ENCODE measurements at regions not wholly inside any gene's neighbourhood (a gene's known extent, or its start where the extent isn't known, plus 50 kb on each side); places are given as distances from the start of the nearest gene placed in this dataset.

DNA sequence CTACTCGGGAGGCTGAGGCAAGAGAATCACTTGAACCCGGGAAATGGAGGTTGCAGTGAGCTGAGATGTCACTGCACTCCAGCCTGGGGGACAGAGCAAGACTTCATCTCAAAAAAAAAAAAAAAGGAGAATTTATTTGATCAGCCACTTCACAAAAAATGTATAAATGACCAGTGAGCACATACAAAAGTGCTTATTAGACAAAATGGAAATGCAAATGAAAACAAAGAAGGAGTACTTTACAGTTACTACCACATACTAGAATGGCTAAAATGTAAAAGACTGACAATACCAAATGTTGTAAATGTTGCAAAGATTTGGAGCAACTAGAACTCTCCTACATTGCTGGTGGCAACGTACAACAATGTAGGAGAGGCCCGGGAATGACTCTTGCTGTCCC, 241.8 kb upstream of the SOX9 start (continued):
- TF ChIP-seq BCL11A (IDR thresholded peaks at IDR 0.05; ENCODE audit: low read depth in 2 of 2, low read length in 2 of 2) = no peak

DNA sequence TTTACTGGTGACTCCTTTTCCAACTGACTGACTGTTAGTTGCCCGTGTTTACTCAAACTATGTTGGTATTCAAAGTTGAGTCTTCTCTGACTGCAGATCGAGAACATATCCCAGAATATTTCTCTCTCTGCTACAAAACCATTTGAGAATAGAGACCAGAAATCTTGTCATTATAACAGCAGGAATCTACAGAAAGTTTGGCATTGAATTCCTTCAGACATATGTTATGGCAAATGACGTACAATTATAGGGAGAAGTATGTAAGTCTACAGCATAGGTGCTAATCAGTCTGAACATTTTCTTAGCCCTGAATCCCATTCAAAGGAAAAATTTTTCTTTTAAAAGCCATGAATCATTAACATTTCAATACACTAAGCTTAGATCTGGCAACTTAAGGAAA, 239.8 kb upstream of the SOX9 start:
- no peak for FAIRE-seq
- Histone ChIP-seq H3K79me1 (ENCODE audit: low read depth, low read length) (no peaks in the 10 kb centered on the region), H3K18ac (ENCODE audit: extremely low read depth, low read length) (no peak overlapping the region), H3K23ac (ENCODE audit: insufficient read length) (no peak overlapping the region), H3K27ac (ENCODE audit: low read depth, low read length) (no peak overlapping the region), H3K4me3 (ENCODE audit: extremely low read depth in 1 of 4, insufficient read depth in 2 of 4, low read depth in 3 of 4, low read length in 4 of 4) (no peak overlapping the region), H4K91ac (replicated peaks; ENCODE audit: insufficient read length, low read length) (no peak overlapping the region), H2BK120ac (replicated peaks; ENCODE audit: low read depth, low read length) (no peak overlapping the region), H2BK15ac (ENCODE audit: low read length) (no peak overlapping the region), H3K9ac (replicated peaks in 1 of 4; ENCODE audit: extremely low read depth in 1 of 4, low read depth in 3 of 4, low read length in 3 of 4) (no peak overlapping the region), H3K56ac (replicated peaks; ENCODE audit: insufficient read length, low read depth, low read length) (no peak overlapping the region), H4K20me1 (replicated peaks in 1 of 2; ENCODE audit: control insufficient read depth in 1 of 2, insufficient read depth in 2 of 2, low read length in 2 of 2) (no peaks in the 10 kb centered on the region), H3K27me3 (replicated peaks in 1 of 4; ENCODE audit: control insufficient read depth in 3 of 4, extremely low read depth in 1 of 4, insufficient read depth in 3 of 4, low read length in 3 of 4) (no peaks in the 10 kb centered on the region), H3K79me2 (ENCODE audit: control insufficient read depth in 1 of 2, insufficient read depth in 2 of 2, low read length in 2 of 2) (no peaks in the 10 kb centered on the region), H2AK5ac (ENCODE audit: low read depth, low read length) (no peak overlapping the region), H2BK20ac (ENCODE audit: low read length) (no peak overlapping the region), H3K23me2 (ENCODE audit: low read depth, low read length) (no peaks in the 10 kb centered on the region), H2BK12ac (ENCODE audit: low read depth, low read length) (no peak overlapping the region), H3K4ac (replicated peaks; ENCODE audit: insufficient read length, low read depth, low read length) (no peak overlapping the region), H3K14ac (ENCODE audit: insufficient read length) (no peak overlapping the region), H3K4me1 (replicated peaks in 1 of 4; ENCODE audit: control insufficient read depth in 3 of 4, insufficient read depth in 4 of 4, low read length in 3 of 4) (no peaks in the 10 kb centered on the region), H4K5ac (ENCODE audit: insufficient read length, low read depth, low read length) (no peak overlapping the region), H3K9me3 (ENCODE audit: insufficient read depth in 2 of 2, low read depth in 1 of 2, low read length in 1 of 2) (no peaks in the 10 kb centered on the region), H3K4me2 (ENCODE audit: insufficient read depth in 1 of 2, low read depth in 2 of 2, low read length in 2 of 2) (no peak overlapping the region), H2AFZ (ENCODE audit: low read length) (no peak overlapping the region), H2BK5ac (ENCODE audit: low read depth, low read length) (no peak overlapping the region), H3K36me3 (ENCODE audit: control insufficient read depth in 2 of 4, insufficient read depth in 4 of 4, low read length in 3 of 4) (no peaks in the 10 kb centered on the region), H4K8ac (ENCODE audit: extremely low read depth, insufficient read depth, low read length) (no peak overlapping the region)
- CTCF ChIA-PET (ENCODE audit: partially characterized antibody) = no interaction called here
- POLR2A ChIA-PET (ENCODE audit: partially characterized antibody) = interaction anchor here (0.5 kb wide), 1 partner anchor 593 kb away, joined by 3 read pairs; no protein-coding TSS in a partner anchor
- no peak for TF ChIP-seq SIN3A (conservative IDR thresholded peaks at IDR 0.05 in 1 of 2, IDR thresholded peaks at IDR 0.05 in 1 of 2; ENCODE audit: low read depth in 1 of 2, low read length in 2 of 2)
- no peak for TF ChIP-seq MAX (IDR thresholded peaks at IDR 0.05)
- no peak for TF ChIP-seq RFX5 (IDR thresholded peaks at IDR 0.05; ENCODE audit: borderline replicate concordance, low read depth, low read length)
- WGBS, 2 experiments (ENCODE audit: extremely low coverage in 1 of 2, insufficient coverage in 1 of 2, insufficient read length in 1 of 2, insufficient replicate concordance in 2 of 2, low coverage in 1 of 2, low lambda C conversion rate in 2 of 2, missing lambda C conversion rate in 1 of 2) = 77% methylated on average over 3 of the region's 3 CpGs; no CpG with 5 or more reads in 1 of the 2 experiments
- no peak for DNase-seq (ENCODE audit: low read depth in 1 of 2, low spot score in 2 of 2)
